Midbrain (tissue), 1 donor: ENCODE measurements at regions not wholly inside any gene's neighbourhood (a gene's known extent, or its start where the extent isn't known, plus 50 kb on each side); places are given as distances from the start of the nearest gene placed in this dataset.

Source experiments
- DNase-seq: peaks from one replicate; lab custom pipeline; 2025; lab: John Stamatoyannopoulos, UW

GRCh38 chr1:243916160-243916559, 66.1 kb upstream of the AKT3 start:
- no peak for DNase-seq

GRCh38 chr1:243912347-243912746, 62.3 kb upstream of the AKT3 start:
- DNase-seq: no peak

GRCh38 chr1:243910607-243911006, 60.6 kb upstream of the AKT3 start:
- no peak for DNase-seq

- no peak for DNase-seq
Observed at GRCh38 chr1:243903895-243904294, 53.9 kb upstream of the AKT3 start.

GRCh38 chr1:243903041-243903440, 53.0 kb upstream of the AKT3 start:
- peak; percentile 27 for DNase-seq

DNA sequence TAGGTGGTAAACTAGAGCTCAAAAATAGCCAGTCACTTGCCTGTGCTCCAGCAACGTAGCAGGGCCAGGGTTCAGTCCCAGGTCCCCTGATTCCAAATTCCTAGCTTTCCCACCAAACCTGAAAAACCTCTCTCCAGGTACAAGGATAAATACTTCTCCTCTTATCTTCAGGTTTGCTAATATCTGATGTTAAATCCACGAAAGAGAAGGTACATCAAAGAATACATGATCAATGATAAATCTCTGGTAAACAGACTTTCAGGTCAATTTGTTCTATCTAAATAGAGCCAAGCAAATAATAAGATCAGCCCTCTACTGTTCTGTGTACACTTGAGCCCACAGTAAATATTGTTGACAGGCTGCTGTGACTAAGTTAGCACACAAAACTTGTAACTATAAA, 52.1 kb upstream of the AKT3 start:
- no peak for DNase-seq
